Vagina (tissue), 2 donors: ENCODE measurements at regions not wholly inside any gene's neighbourhood (a gene's known extent, or its start where the extent isn't known, plus 50 kb on each side); places are given as distances from the start of the nearest gene placed in this dataset.
"Not testable (repeated sequence)": the region's sequence is repeated elsewhere in the genome, so short reads cannot be mapped to it uniquely, and the experiment has no call there.

Source experiments
- DNase-seq, 2 donors: peaks; one replicate each; pipeline ENCODE4 v3.0.0-alpha.2; 2017; ENCODE audit errors: extremely low spot score in 2 of 2
- H3K27ac ChIP-seq: fragments of 200-600 bp; sonication (generic); one replicate; pipeline ENCODE4 v1.5.1; 2019
- H3K27me3 ChIP-seq: fragments of 200-600 bp; sonication (generic); one replicate; pipeline ENCODE4 v1.5.1; 2019
- H3K36me3 ChIP-seq, 2 donors: fragments of 200-600 bp; sonication (generic); one replicate each; pipeline ENCODE4 v1.5.1; 2017 to 2019
- H3K4me1 ChIP-seq: fragments of 200-600 bp; sonication (generic); one replicate; pipeline ENCODE4 v1.5.1; 2019
- H3K4me3 ChIP-seq, 2 donors: fragments of 200-600 bp; sonication (generic); 1 replicate in 1 of 2; 2 replicates in 1 of 2; pipeline ENCODE4 v1.5.1; 2016 to 2019
- H3K9me3 ChIP-seq: fragments of 200-600 bp; sonication (generic); one replicate; pipeline ENCODE4 v1.5.1; 2019
- CTCF ChIP-seq, 3 experiments: fragments of 450-650 bp in 2 of 3; fragments of 200-600 bp in 1 of 3; sonication (generic) in 1 of 3; IDR thresholded peaks; one replicate each; pipeline ENCODE4 v1.5.1; 2017 to 2019; ENCODE audit warnings: antibody characterized with exemption in 3 of 3, mild to moderate bottlenecking in 2 of 3, moderate library complexity in 2 of 3
- POLR2A ChIP-seq, 2 donors: fragments of 450-650 bp; IDR thresholded peaks; one replicate each; pipeline ENCODE4 v1.6.1; 2017; ENCODE audit warnings: antibody characterized with exemption in 2 of 2, mild to moderate bottlenecking in 2 of 2, moderate library complexity in 2 of 2
- POLR2AphosphoS5 ChIP-seq, 2 donors: sonication (generic); formaldehyde crosslinking; IDR thresholded peaks; one replicate each; pipeline ENCODE4 v1.9.0; 2017; ENCODE audit warnings: antibody characterized with exemption in 2 of 2, mild to moderate bottlenecking in 2 of 2, low read depth in 1 of 2; ENCODE audit not compliant: insufficient read depth in 1 of 2
- intact Hi-C: fragments of 100-400 bp; cut with DNase I; formaldehyde crosslinking; loops from one replicate; pipeline ENCODE4 v1.15.1; 2023

- Histone ChIP-seq H3K27me3 (no peaks in the 10 kb centered on the region), H3K4me3 (no peak overlapping the region), H3K36me3 (no peaks in the 10 kb centered on the region), H3K4me1 (no peaks in the 10 kb centered on the region), H3K9me3 (peaks cover 12% of the 10 kb centered on the region), H3K27ac (no peak overlapping the region)
- TF ChIP-seq POLR2AphosphoS5 (IDR thresholded peaks at IDR 0.05; ENCODE audit: insufficient read depth in 1 of 2, low read depth in 1 of 2) = no peak
- TF ChIP-seq CTCF (IDR thresholded peaks at IDR 0.05) = no peak
- no peak for TF ChIP-seq POLR2A (IDR thresholded peaks at IDR 0.05)
- intact Hi-C loops = no loop called here
- DNase-seq = no peak
Measured at GRCh38 chr7:156509216-156509615, 131.4 kb upstream of the RNF32 start.

DNA sequence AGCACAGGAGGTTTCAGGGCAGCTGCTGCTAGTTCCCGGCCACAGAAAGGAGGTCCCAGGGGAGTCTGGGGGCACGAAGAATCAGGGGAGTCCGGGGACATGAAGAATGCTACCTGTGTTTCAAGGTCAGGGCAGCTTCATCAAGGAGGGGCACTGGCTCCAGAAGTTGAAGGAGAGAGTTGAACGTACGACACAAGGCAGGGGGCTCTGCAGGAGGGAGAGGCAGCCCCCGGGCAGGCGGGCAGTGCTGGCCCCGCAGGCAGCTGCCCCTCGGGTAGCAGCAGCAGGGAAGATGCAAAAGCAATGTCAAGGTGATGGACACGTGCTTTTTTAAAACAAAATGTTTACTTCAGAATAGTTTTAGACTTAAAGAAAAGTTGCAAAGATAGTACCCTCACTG is 134.7 kb upstream of the RNF32 start:
- no peaks in the 10 kb centered on the region for H3K36me3 ChIP-seq
- no peak overlapping the region for H3K27ac ChIP-seq
- TF ChIP-seq CTCF (IDR thresholded peaks at IDR 0.05) (no peak), POLR2AphosphoS5 (IDR thresholded peaks at IDR 0.05; ENCODE audit: insufficient read depth in 1 of 2, low read depth in 1 of 2) (no peak), POLR2A (IDR thresholded peaks at IDR 0.05) (no peak)
- peak in 1 of 2 donors; percentile 42 for DNase-seq
- no peaks in the 10 kb centered on the region for H3K4me1 ChIP-seq
- H3K4me3 ChIP-seq = no peak overlapping the region
- intact Hi-C loops = no loop called here
- H3K9me3 ChIP-seq = peaks cover 5% of the 10 kb centered on the region
- H3K27me3 ChIP-seq = no peaks in the 10 kb centered on the region

DNA sequence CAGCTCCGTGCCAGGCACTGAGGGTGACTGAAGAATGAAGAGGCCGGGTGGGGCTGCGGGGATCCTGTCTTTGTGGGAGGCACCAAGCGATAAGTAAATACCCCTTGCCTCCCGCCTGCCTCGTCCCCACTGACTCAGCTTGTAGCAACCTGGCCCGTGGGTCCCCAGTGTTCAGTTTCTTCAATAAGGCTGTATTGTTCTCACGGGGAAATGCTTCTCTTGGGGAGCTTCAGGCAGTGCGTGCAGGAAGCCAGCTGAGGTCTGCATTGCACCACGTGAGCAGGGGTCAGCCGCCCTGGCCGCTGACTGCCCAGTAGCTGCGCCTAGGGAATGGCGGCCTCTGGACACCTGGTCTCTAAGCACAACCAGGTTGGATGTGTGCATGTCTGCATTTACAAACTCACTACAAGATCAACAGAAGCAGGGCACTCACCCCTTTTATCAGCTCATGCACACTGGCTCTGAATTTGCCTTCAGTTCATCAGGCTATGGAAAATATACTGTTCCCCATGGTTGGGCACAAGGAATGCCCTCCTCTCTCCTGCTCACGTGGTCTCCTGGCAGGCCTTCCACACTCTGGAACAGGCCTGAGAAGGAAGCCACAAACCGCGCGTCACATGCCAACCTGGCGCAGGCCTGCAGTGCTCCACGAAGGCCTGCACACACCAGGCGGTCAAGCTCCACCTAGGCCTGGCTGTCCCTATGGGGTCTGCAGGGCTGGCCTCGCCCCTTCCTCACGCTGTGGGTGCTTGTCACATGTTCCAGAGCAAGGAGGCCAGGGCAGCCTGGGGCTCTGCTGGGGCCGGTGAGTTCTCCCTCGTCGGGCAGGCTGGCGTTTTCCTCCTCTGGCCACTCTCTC is 135.7 kb upstream of the RNF32 start:
- intact Hi-C loops = no loop called here
- no peaks in the 10 kb centered on the region for H3K4me1 ChIP-seq
- no peak overlapping the region for H3K4me3 ChIP-seq
- H3K9me3 ChIP-seq = no peaks in the 10 kb centered on the region
- no peaks in the 10 kb centered on the region for H3K27me3 ChIP-seq
- no peak overlapping the region for H3K27ac ChIP-seq
- no peak for TF ChIP-seq CTCF (IDR thresholded peaks at IDR 0.05)
- TF ChIP-seq POLR2A (IDR thresholded peaks at IDR 0.05) = no peak
- no peak for TF ChIP-seq POLR2AphosphoS5 (IDR thresholded peaks at IDR 0.05; ENCODE audit: insufficient read depth in 1 of 2, low read depth in 1 of 2)
- DNase-seq = no peak
- H3K36me3 ChIP-seq = no peaks in the 10 kb centered on the region

DNA sequence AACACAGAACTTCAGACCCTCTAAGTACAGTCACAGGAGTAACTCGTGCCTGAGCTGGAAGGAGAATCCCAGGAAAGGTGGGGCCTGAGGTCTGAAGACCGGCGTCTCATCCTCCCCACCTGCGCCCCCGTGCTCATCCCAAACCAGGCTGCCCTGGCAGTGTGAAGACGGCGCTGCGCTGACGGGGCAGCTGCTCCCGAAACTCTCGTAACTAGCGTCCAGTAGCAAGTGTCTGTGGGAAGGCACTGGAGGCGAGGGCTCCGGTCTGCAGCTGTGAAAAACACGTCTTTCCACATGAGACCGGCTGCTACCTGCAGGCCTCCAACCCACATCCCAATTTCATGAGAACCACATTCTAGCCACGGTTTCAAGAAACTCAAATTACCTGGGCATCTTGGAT is 136.6 kb upstream of the RNF32 start:
- no peaks in the 10 kb centered on the region for H3K27me3 ChIP-seq
- intact Hi-C loops = no loop called here
- H3K4me1 ChIP-seq = no peaks in the 10 kb centered on the region
- TF ChIP-seq POLR2AphosphoS5 (IDR thresholded peaks at IDR 0.05; ENCODE audit: insufficient read depth in 1 of 2, low read depth in 1 of 2) = no peak
- no peak for TF ChIP-seq CTCF (IDR thresholded peaks at IDR 0.05)
- no peak for TF ChIP-seq POLR2A (IDR thresholded peaks at IDR 0.05)
- H3K36me3 ChIP-seq = no peaks in the 10 kb centered on the region
- H3K9me3 ChIP-seq = no peaks in the 10 kb centered on the region
- no peak overlapping the region for H3K4me3 ChIP-seq
- H3K27ac ChIP-seq = no peak overlapping the region
- no peak for DNase-seq

DNA sequence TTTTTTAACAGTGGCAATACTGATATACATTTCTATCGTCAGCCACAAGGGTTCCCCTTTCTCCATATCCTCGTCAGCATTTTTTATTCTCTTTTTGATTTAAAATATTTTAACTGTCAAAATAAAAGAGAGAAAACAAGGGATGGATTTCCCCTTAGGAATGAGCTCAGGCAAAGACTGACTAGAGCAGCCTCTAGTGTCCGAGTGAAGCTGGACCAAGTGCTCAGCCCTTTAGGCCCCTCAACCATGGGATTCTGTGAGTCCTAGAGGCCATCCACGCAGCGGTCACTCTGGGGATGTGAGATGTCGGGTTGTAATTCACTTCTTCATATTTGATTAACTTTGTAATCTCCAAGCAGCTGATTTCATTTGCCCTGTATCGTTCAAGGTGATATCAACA is 137.4 kb upstream of the RNF32 start:
- H3K4me1 ChIP-seq = no peaks in the 10 kb centered on the region
- TF ChIP-seq CTCF (IDR thresholded peaks at IDR 0.05) (no peak), POLR2A (IDR thresholded peaks at IDR 0.05) (no peak), POLR2AphosphoS5 (IDR thresholded peaks at IDR 0.05; ENCODE audit: insufficient read depth in 1 of 2, low read depth in 1 of 2) (no peak)
- H3K36me3 ChIP-seq = no peaks in the 10 kb centered on the region

DNA sequence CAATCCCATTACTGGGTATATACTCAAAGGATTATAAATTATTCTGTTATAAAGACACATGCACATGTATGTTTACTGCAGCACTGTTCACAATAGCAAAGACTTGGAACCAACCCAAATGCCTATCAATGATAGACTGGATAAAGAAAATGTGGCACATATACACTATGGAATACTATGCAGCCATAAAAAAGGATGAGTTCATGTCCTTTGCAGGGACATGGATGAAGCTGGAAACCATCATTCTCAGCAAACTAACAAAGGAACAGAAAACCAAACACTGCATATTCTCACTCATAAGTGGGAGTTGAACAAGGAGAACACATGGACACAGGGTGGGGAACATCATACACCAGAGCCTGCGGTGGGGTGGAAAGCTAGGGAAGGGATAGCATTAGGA is 138.8 kb upstream of the RNF32 start:
- intact Hi-C loops, H3K4me3 ChIP-seq: not testable (repeated sequence)

More for the DNA sequence above, 137.4 kb upstream of the RNF32 start:
- Histone ChIP-seq H3K27me3 (no peaks in the 10 kb centered on the region), H3K27ac (no peak overlapping the region), H3K4me3 (no peak overlapping the region), H3K9me3 (no peaks in the 10 kb centered on the region)
- DNase-seq = no peak
- intact Hi-C loops = no loop called here

More for the DNA sequence above, 138.8 kb upstream of the RNF32 start:
- not testable (repeated sequence) for H3K4me1 ChIP-seq, H3K9me3 ChIP-seq, H3K27me3 ChIP-seq, H3K27ac ChIP-seq, DNase-seq, H3K36me3 ChIP-seq
